GM12865 (cell line): ENCODE measurements at regions not wholly inside any gene's neighbourhood (a gene's known extent, or its start where the extent isn't known, plus 50 kb on each side); places are given as distances from the start of the nearest gene placed in this dataset.

Experiments used
- DNase-seq: peaks from one replicate; pipeline ENCODE4 v3.0.0; 2010; ENCODE audit warnings: low read depth
- H3K4me3 ChIP-seq: 2 replicates; pipeline ENCODE4 v1.5.1; 2011; ENCODE audit warnings: mild to moderate bottlenecking, low read depth, low read length, control low read depth
- TF ChIP-seq, protein P1 (sequence below): IDR thresholded peaks from 2 replicates; pipeline ENCODE4 v1.5.1; 2011; ENCODE audit warnings: low read length, control low read depth, low read depth, inconsistent platforms; ENCODE audit not compliant: insufficient read depth; ENCODE audit errors: missing control alignments

- H3K4me3 ChIP-seq, result no peak overlapping the region
- no peak for DNase-seq
- TF ChIP-seq, protein P1, sequence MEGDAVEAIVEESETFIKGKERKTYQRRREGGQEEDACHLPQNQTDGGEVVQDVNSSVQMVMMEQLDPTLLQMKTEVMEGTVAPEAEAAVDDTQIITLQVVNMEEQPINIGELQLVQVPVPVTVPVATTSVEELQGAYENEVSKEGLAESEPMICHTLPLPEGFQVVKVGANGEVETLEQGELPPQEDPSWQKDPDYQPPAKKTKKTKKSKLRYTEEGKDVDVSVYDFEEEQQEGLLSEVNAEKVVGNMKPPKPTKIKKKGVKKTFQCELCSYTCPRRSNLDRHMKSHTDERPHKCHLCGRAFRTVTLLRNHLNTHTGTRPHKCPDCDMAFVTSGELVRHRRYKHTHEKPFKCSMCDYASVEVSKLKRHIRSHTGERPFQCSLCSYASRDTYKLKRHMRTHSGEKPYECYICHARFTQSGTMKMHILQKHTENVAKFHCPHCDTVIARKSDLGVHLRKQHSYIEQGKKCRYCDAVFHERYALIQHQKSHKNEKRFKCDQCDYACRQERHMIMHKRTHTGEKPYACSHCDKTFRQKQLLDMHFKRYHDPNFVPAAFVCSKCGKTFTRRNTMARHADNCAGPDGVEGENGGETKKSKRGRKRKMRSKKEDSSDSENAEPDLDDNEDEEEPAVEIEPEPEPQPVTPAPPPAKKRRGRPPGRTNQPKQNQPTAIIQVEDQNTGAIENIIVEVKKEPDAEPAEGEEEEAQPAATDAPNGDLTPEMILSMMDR, result no peak
These were observed 353.7 kb upstream of the ESRRG start for GRCh38 chr1:217076902-217077301.

DNA sequence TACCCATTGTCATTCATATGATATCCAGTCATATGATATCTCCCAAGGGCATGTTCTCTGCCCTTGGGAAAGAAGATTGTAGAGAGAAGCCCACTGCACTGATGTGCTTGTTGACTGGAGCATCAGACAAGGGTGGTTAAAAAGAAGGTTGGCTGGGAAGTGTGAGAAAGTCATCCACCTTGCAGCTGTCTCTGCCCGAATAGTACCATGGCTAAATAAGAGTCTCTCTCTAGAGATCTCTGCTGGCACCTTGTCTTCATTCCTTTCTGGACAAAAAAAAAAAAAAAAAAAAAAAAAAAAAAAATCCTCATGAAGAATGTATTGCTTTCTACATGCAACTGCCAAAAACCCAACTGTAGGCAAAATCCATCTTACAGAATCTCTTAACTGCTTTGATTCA, 349.7 kb upstream of the ESRRG start:
- DNase-seq, result no peak
- TF ChIP-seq, protein P1, result no peak

DNA sequence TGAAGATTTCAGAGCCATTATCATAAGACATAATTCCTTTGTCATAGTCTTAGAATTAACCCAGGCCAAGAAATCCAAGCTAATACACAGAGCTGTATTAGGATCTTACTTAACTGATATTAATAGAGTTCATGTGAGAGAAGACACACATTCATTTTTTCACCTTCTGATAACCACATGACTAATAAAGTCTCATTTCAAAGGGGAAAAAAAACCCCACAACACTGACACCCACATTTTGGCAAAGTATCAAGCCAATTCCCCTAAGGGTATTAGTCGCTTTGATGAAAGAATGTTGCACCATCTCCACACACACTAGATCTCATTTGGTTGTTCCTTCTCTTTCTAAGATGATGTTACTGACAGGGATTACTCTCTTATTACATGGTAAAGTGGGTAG, 344.4 kb upstream of the ESRRG start:
- TF ChIP-seq, protein P1, result no peak
- peak; percentile 12 for DNase-seq
- H3K4me3 ChIP-seq, result no peak overlapping the region

More for the DNA sequence above, 349.7 kb upstream of the ESRRG start:
- no peak overlapping the region for H3K4me3 ChIP-seq

DNA sequence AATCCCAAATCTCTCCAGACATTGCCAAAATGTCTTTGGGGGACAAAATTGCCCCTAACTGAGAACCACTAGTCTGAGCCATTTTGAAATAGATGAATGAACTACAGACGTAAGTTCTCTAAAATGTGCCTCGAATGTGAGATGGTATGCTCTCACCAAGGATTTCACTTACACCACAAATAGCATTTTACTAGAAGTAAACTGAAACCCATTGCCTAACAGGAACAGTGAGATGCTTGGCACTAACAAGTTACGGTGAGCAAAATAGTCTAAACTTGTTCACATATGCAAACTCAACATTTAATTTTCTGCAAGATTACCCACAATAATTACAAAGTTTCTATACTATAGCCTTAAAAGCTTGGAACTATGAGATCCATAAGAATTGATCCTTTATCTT, 343.6 kb upstream of the ESRRG start:
- no peak overlapping the region for H3K4me3 ChIP-seq
- TF ChIP-seq, protein P1, result no peak
- DNase-seq, result no peak

DNA sequence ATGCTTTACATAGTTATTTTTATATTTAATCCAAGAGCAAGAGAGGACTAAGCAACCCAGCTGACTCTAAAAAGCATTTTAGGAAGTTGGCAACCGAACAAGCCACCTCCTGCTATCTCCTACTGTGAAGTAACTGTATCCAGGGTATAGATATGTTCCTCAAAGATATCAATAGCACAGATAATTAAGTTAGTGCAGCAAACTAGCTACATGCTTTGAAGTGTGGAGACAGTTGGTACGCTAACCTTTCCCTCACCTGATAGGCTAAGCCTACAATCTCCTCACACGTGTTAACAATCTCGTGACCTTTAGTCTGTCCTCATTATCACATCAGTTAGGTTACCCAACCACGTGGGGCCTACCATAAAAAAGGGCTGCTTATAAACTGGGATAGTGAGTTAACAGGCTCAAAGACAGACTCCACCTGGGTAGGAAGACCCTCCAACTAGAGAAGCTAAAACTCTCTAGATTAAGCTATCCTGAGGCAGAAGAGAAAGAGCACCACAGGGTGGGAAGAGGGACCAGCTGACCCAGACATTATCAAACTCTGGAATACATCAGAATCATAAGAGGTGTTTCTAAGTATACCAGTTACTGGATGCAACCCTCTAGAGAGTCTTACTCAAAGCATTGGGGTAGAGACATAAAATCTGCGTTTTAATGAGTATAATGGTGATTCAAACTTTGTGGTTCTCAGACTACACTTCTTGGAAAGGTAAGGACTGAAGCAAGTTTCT, 340.1 kb upstream of the ESRRG start:
- no peak for DNase-seq
- H3K4me3 ChIP-seq, result no peak overlapping the region
- TF ChIP-seq, protein P1, result no peak

DNA sequence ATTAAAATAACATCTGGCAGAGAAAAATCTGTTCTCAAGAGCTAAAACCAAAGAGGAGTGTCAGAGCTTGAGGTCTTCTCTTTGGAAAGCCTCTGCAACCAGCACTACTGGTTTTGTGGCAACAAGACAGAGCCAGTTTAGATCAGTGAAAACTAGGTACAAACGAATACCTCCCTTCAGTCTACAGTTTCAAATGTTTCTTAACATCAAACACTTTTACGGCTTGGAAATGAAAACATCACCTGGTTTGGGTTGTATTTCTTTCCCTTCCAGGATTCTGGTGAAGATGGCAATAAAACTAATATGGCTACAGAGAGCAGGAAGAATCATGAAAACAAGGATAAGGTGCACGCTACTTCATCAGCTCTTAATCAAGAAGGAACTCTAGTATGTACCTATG, 339.4 kb upstream of the ESRRG start:
- TF ChIP-seq, protein P1, result no peak

GRCh38 chr1:217059401-217059800, 336.2 kb upstream of the ESRRG start:
- H3K4me3 ChIP-seq, result no peak overlapping the region
- DNase-seq, result no peak
- TF ChIP-seq, protein P1, result no peak

More for the DNA sequence above, 339.4 kb upstream of the ESRRG start:
- no peak overlapping the region for H3K4me3 ChIP-seq
- no peak for DNase-seq
